ENCODE measurements at regions not wholly inside any gene's neighbourhood (a gene's known extent, or its start where the extent isn't known, plus 50 kb on each side); places are given as distances from the start of the nearest gene placed in this dataset.

- Histone ChIP-seq H3K4me3 (ENCODE audit: low read length) (no peak overlapping the region), H3K27ac (ENCODE audit: low read depth, low read length) (no peak overlapping the region), H3K27me3 (ENCODE audit: control insufficient read depth in 2 of 2, insufficient read depth in 2 of 2, low read length in 2 of 2) (no peaks in the 10 kb centered on the region), H3K4me1 (ENCODE audit: control insufficient read depth in 2 of 2, insufficient read depth in 2 of 2, low read length in 2 of 2) (no peaks in the 10 kb centered on the region), H3K9me3 (ENCODE audit: control insufficient read depth in 2 of 3, low read length in 3 of 3) (no peaks in the 10 kb centered on the region), H3K36me3 (ENCODE audit: control insufficient read depth in 2 of 3, insufficient read depth in 3 of 3, low read length in 3 of 3) (no peaks in the 10 kb centered on the region)
- ATAC-seq, result no peak
- Mint-ChIP-seq H3K27ac (no peak overlapping the region), H3K4me3 (no peak overlapping the region), H3K27me3 (peaks cover 6 to 26% (median 18%) of the 10 kb centered on the region in 5 donors), H3K36me3 (no peaks in the 10 kb centered on the region), H3K9me3 (no peaks in the 10 kb centered on the region), H3K4me1 (no peaks in the 10 kb centered on the region)
- CTCF ChIA-PET, result interaction anchor here (0.6 kb wide), 1 partner anchor 423 kb away, joined by 3 read pairs; no protein-coding TSS in a partner anchor
- POLR2A ChIA-PET, result no interaction called here
- no peak for DNase-seq
- intact Hi-C loops (cut with micrococcal nuclease), result no loop called here
These were observed 505.3 kb downstream of the ARHGEF28 start for GRCh38 chr5:74131250-74131649.

- POLR2A ChIA-PET, result no interaction called here
- H3K4me3 ChIP-seq (ENCODE audit: low read length), result no peak overlapping the region
- H3K27me3 ChIP-seq (ENCODE audit: control insufficient read depth in 2 of 2, insufficient read depth in 2 of 2, low read length in 2 of 2), result no peaks in the 10 kb centered on the region
These were observed 504.3 kb downstream of the ARHGEF28 start for GRCh38 chr5:74130155-74130897.

GRCh38 chr5:74127381-74128320 is 501.7 kb downstream of the ARHGEF28 start:
- Histone ChIP-seq H3K9me3 (ENCODE audit: control insufficient read depth in 2 of 3, low read length in 3 of 3) (no peaks in the 10 kb centered on the region), H3K4me3 (ENCODE audit: low read length) (no peak overlapping the region), H3K36me3 (ENCODE audit: control insufficient read depth in 2 of 3, insufficient read depth in 3 of 3, low read length in 3 of 3) (no peaks in the 10 kb centered on the region), H3K27me3 (ENCODE audit: control insufficient read depth in 2 of 2, insufficient read depth in 2 of 2, low read length in 2 of 2) (no peaks in the 10 kb centered on the region), H3K27ac (ENCODE audit: low read depth, low read length) (no peak overlapping the region), H3K4me1 (ENCODE audit: control insufficient read depth in 2 of 2, insufficient read depth in 2 of 2, low read length in 2 of 2) (no peaks in the 10 kb centered on the region)
- H3K36me3 Mint-ChIP-seq, result no peaks in the 10 kb centered on the region
- ChIA-PET POLR2A (no interaction called here), CTCF (no interaction called here)
- no peak for ATAC-seq
- intact Hi-C loops (cut with micrococcal nuclease), result no loop called here
- H3K4me3 Mint-ChIP-seq, result no peak overlapping the region
- peaks cover 6 to 18% (median 7%) of the 10 kb centered on the region in 5 donors for H3K27me3 Mint-ChIP-seq
- no peak overlapping the region for H3K27ac Mint-ChIP-seq
- H3K4me1 Mint-ChIP-seq, result no peaks in the 10 kb centered on the region
- peaks cover 0 to 1% (median 0%) of the 10 kb centered on the region in 11 donors for H3K9me3 Mint-ChIP-seq
- no peak for DNase-seq

More at GRCh38 chr5:74130155-74130897, 504.3 kb downstream of the ARHGEF28 start:
- no peaks in the 10 kb centered on the region for H3K4me1 ChIP-seq (ENCODE audit: control insufficient read depth in 2 of 2, insufficient read depth in 2 of 2, low read length in 2 of 2)
- CTCF ChIA-PET, result no interaction called here
- H3K36me3 ChIP-seq (ENCODE audit: control insufficient read depth in 2 of 3, insufficient read depth in 3 of 3, low read length in 3 of 3), result no peaks in the 10 kb centered on the region
- H3K27ac ChIP-seq (ENCODE audit: low read depth, low read length), result no peak overlapping the region
- no peaks in the 10 kb centered on the region for H3K36me3 Mint-ChIP-seq
- ATAC-seq (no peak), DNase-seq (no peak)
- no peaks in the 10 kb centered on the region for H3K9me3 Mint-ChIP-seq
- no peaks in the 10 kb centered on the region for H3K9me3 ChIP-seq (ENCODE audit: control insufficient read depth in 2 of 3, low read length in 3 of 3)
- peaks cover 6 to 23% (median 18%) of the 10 kb centered on the region in 5 donors for H3K27me3 Mint-ChIP-seq
- no peak overlapping the region for H3K27ac Mint-ChIP-seq
- intact Hi-C loops (cut with micrococcal nuclease), result no loop called here
- H3K4me3 Mint-ChIP-seq, result no peak overlapping the region
- no peaks in the 10 kb centered on the region for H3K4me1 Mint-ChIP-seq

- ATAC-seq, result no peak
- Mint-ChIP-seq H3K27me3 (peaks cover 6 to 18% (median 10%) of the 10 kb centered on the region in 5 donors), H3K36me3 (no peaks in the 10 kb centered on the region), H3K4me1 (no peaks in the 10 kb centered on the region), H3K9me3 (peaks cover 0 to 1% (median 0%) of the 10 kb centered on the region in 11 donors), H3K27ac (no peak overlapping the region), H3K4me3 (no peak overlapping the region)
- no peaks in the 10 kb centered on the region for H3K36me3 ChIP-seq (ENCODE audit: control insufficient read depth in 2 of 3, insufficient read depth in 3 of 3, low read length in 3 of 3)
- no peaks in the 10 kb centered on the region for H3K27me3 ChIP-seq (ENCODE audit: control insufficient read depth in 2 of 2, insufficient read depth in 2 of 2, low read length in 2 of 2)
- intact Hi-C loops (cut with micrococcal nuclease), result no loop called here
- no peak for DNase-seq
- no peak overlapping the region for H3K4me3 ChIP-seq (ENCODE audit: low read length)
- H3K9me3 ChIP-seq (ENCODE audit: control insufficient read depth in 2 of 3, low read length in 3 of 3), result no peaks in the 10 kb centered on the region
- CTCF ChIA-PET, result no interaction called here
- no peak overlapping the region for H3K27ac ChIP-seq (ENCODE audit: low read depth, low read length)
- no peaks in the 10 kb centered on the region for H3K4me1 ChIP-seq (ENCODE audit: control insufficient read depth in 2 of 2, insufficient read depth in 2 of 2, low read length in 2 of 2)
- POLR2A ChIA-PET, result no interaction called here
These were observed 500.3 kb downstream of the ARHGEF28 start for GRCh38 chr5:74126294-74126693.

- POLR2A ChIA-PET, result no interaction called here
- H3K27ac Mint-ChIP-seq, result no peak overlapping the region
- no peaks in the 10 kb centered on the region for H3K27me3 ChIP-seq (ENCODE audit: control insufficient read depth in 2 of 2, insufficient read depth in 2 of 2, low read length in 2 of 2)
- H3K4me1 Mint-ChIP-seq, result no peaks in the 10 kb centered on the region
- CTCF ChIA-PET, result no interaction called here
- H3K36me3 ChIP-seq (ENCODE audit: control insufficient read depth in 2 of 3, insufficient read depth in 3 of 3, low read length in 3 of 3), result no peaks in the 10 kb centered on the region
- ATAC-seq (no peak), DNase-seq (no peak)
- H3K9me3 Mint-ChIP-seq, result peaks cover 0 to 1% (median 0%) of the 10 kb centered on the region in 11 donors
- intact Hi-C loops (cut with micrococcal nuclease), result no loop called here
- no peak overlapping the region for H3K27ac ChIP-seq (ENCODE audit: low read depth, low read length)
- H3K9me3 ChIP-seq (ENCODE audit: control insufficient read depth in 2 of 3, low read length in 3 of 3), result no peaks in the 10 kb centered on the region
- no peak overlapping the region for H3K4me3 ChIP-seq (ENCODE audit: low read length)
- peaks cover 2 to 16% (median 7%) of the 10 kb centered on the region in 5 donors for H3K27me3 Mint-ChIP-seq
- H3K4me1 ChIP-seq (ENCODE audit: control insufficient read depth in 2 of 2, insufficient read depth in 2 of 2, low read length in 2 of 2), result no peaks in the 10 kb centered on the region
- H3K4me3 Mint-ChIP-seq, result no peak overlapping the region
- H3K36me3 Mint-ChIP-seq, result peaks cover 0 to 1% (median 0%) of the 10 kb centered on the region in 5 donors
These were observed 498.8 kb downstream of the ARHGEF28 start for GRCh38 chr5:74124826-74125225.

- Mint-ChIP-seq H3K4me1 (no peaks in the 10 kb centered on the region), H3K27me3 (peaks cover 4 to 13% (median 11%) of the 10 kb centered on the region in 5 donors), H3K9me3 (peaks cover 0 to 3% (median 0%) of the 10 kb centered on the region in 11 donors), H3K4me3 (no peak overlapping the region), H3K27ac (no peak overlapping the region), H3K36me3 (peaks cover 0 to 4% (median 0%) of the 10 kb centered on the region in 5 donors)
- ChIA-PET POLR2A (no interaction called here), CTCF (no interaction called here)
- no peak overlapping the region for H3K27ac ChIP-seq (ENCODE audit: low read depth, low read length)
- H3K27me3 ChIP-seq (ENCODE audit: control insufficient read depth in 2 of 2, insufficient read depth in 2 of 2, low read length in 2 of 2), result no peaks in the 10 kb centered on the region
- DNase-seq, result no peak
- ATAC-seq, result no peak
- no peaks in the 10 kb centered on the region for H3K4me1 ChIP-seq (ENCODE audit: control insufficient read depth in 2 of 2, insufficient read depth in 2 of 2, low read length in 2 of 2)
- no peaks in the 10 kb centered on the region for H3K36me3 ChIP-seq (ENCODE audit: control insufficient read depth in 2 of 3, insufficient read depth in 3 of 3, low read length in 3 of 3)
- H3K4me3 ChIP-seq (ENCODE audit: low read length), result no peak overlapping the region
- no peaks in the 10 kb centered on the region for H3K9me3 ChIP-seq (ENCODE audit: control insufficient read depth in 2 of 3, low read length in 3 of 3)
- intact Hi-C loops (cut with micrococcal nuclease), result no loop called here
These were observed 497.9 kb downstream of the ARHGEF28 start for GRCh38 chr5:74123929-74124328.
